ENCODE measurements at regions not wholly inside any gene's neighbourhood (a gene's known extent, or its start where the extent isn't known, plus 50 kb on each side); places are given as distances from the start of the nearest gene placed in this dataset.

- ChIA-PET CTCF (interaction anchor here (0.5 kb wide), 1 partner anchor 742 kb away, joined by 3 read pairs; no protein-coding TSS in a partner anchor), POLR2A (no interaction called here)
- H3K27ac ChIP-seq (ENCODE audit: extremely low read depth, low read depth, low read length): no peak overlapping the region
- H3K36me3 ChIP-seq (ENCODE audit: control insufficient read depth in 2 of 2, insufficient read depth in 1 of 2, low read length in 2 of 2): no peaks in the 10 kb centered on the region
- TF ChIP-seq ZBTB44 (tag by site-specific recombination; IDR thresholded peaks at IDR 0.05) (no peak), ZNF214 (tag by site-specific recombination; IDR thresholded peaks at IDR 0.05; ENCODE audit: borderline replicate concordance) (no peak), ZBTB11 (tag by site-specific recombination; conservative IDR thresholded peaks at IDR 0.05; ENCODE audit: low read depth) (no peak), ZNF639 (tag by site-specific recombination; IDR thresholded peaks at IDR 0.05) (no peak), ZBTB21 (tag by site-specific recombination; IDR thresholded peaks at IDR 0.05) (no peak), ZNF530 (tag by site-specific recombination; IDR thresholded peaks at IDR 0.05; ENCODE audit: low read depth) (no peak), PBX3 (CRISPR knock-in tag; IDR thresholded peaks at IDR 0.05) (no peak), ZNF112 (tag by site-specific recombination; IDR thresholded peaks at IDR 0.05) (no peak), ZNF521 (tag by site-specific recombination; IDR thresholded peaks at IDR 0.05) (no peak), ZNF580 (tag by site-specific recombination; IDR thresholded peaks at IDR 0.05) (no peak), ZBTB49 (tag by site-specific recombination; IDR thresholded peaks at IDR 0.05; ENCODE audit: low read depth) (no peak), KLF16 (tag by site-specific recombination; IDR thresholded peaks at IDR 0.05) (no peak), ZNF571 (tag by site-specific recombination; IDR thresholded peaks at IDR 0.05) (no peak)
- no peak overlapping the region for H3K4me3 ChIP-seq (ENCODE audit: low read depth, low read length)
- H3K9me3 ChIP-seq (ENCODE audit: control insufficient read depth, insufficient read depth, low read depth, low read length): no peaks in the 10 kb centered on the region
- no peaks in the 10 kb centered on the region for H3K4me1 ChIP-seq (ENCODE audit: control insufficient read depth, insufficient read depth, low read length)
Observed at GRCh38 chr16:79535130-79535529, 65.4 kb downstream of the MAF start.

- H3K4me3 ChIP-seq (ENCODE audit: low read depth, low read length): no peak overlapping the region
- ChIA-PET CTCF (no interaction called here), POLR2A (no interaction called here)
- no peaks in the 10 kb centered on the region for H3K9me3 ChIP-seq (ENCODE audit: control insufficient read depth, insufficient read depth, low read depth, low read length)
- no peaks in the 10 kb centered on the region for H3K4me1 ChIP-seq (ENCODE audit: control insufficient read depth, insufficient read depth, low read length)
- no peaks in the 10 kb centered on the region for H3K36me3 ChIP-seq (ENCODE audit: control insufficient read depth in 2 of 2, insufficient read depth in 1 of 2, low read length in 2 of 2)
- no peak overlapping the region for H3K27ac ChIP-seq (ENCODE audit: extremely low read depth, low read depth, low read length)
- TF ChIP-seq ZNF776 (tag by site-specific recombination; IDR thresholded peaks at IDR 0.05; ENCODE audit: borderline replicate concordance) (no peak), ZNF704 (tag by site-specific recombination; IDR thresholded peaks at IDR 0.05) (no peak), ZNF580 (tag by site-specific recombination; IDR thresholded peaks at IDR 0.05) (no peak), ZNF488 (tag by site-specific recombination; IDR thresholded peaks at IDR 0.05) (no peak), KLF8 (tag by site-specific recombination; IDR thresholded peaks at IDR 0.05) (no peak), ZFHX2 (tag by site-specific recombination; conservative IDR thresholded peaks at IDR 0.05) (no peak), GLIS1 (tag by site-specific recombination; IDR thresholded peaks at IDR 0.05) (no peak), ZNF560 (tag by site-specific recombination; IDR thresholded peaks at IDR 0.05; ENCODE audit: borderline replicate concordance) (no peak), YY1 (tag by site-specific recombination; IDR thresholded peaks at IDR 0.05) (no peak), ZBTB20 (tag by site-specific recombination; IDR thresholded peaks at IDR 0.05) (no peak), ZNF302 (tag by site-specific recombination; IDR thresholded peaks at IDR 0.05; ENCODE audit: low read depth) (no peak)
Observed at GRCh38 chr16:79534143-79534542, 66.4 kb downstream of the MAF start.

All from HEK293 (cell line).